ENCODE measurements at regions not wholly inside any gene's neighbourhood (a gene's known extent, or its start where the extent isn't known, plus 50 kb on each side); places are given as distances from the start of the nearest gene placed in this dataset.
A peak's percentile ranks its signal among the peaks of the same experiment; 100 is the strongest.

GRCh38 chr5:125551797-125552196, 805.4 kb upstream of the ZNF608 start:
- no peak for DNase-seq
- H3K4me1 Mint-ChIP-seq (ENCODE audit: low read depth, unreplicated experiment): peaks cover 49% of the 10 kb centered on the region
- TF ChIP-seq, protein P1, sequence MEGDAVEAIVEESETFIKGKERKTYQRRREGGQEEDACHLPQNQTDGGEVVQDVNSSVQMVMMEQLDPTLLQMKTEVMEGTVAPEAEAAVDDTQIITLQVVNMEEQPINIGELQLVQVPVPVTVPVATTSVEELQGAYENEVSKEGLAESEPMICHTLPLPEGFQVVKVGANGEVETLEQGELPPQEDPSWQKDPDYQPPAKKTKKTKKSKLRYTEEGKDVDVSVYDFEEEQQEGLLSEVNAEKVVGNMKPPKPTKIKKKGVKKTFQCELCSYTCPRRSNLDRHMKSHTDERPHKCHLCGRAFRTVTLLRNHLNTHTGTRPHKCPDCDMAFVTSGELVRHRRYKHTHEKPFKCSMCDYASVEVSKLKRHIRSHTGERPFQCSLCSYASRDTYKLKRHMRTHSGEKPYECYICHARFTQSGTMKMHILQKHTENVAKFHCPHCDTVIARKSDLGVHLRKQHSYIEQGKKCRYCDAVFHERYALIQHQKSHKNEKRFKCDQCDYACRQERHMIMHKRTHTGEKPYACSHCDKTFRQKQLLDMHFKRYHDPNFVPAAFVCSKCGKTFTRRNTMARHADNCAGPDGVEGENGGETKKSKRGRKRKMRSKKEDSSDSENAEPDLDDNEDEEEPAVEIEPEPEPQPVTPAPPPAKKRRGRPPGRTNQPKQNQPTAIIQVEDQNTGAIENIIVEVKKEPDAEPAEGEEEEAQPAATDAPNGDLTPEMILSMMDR (IDR thresholded peaks at IDR 0.05; ENCODE audit: partially characterized antibody, unreplicated experiment): no peak
- H3K9me3 Mint-ChIP-seq (ENCODE audit: unreplicated experiment): peaks cover 4% of the 10 kb centered on the region
- no peak overlapping the region for H3K4me3 Mint-ChIP-seq (ENCODE audit: unreplicated experiment)
- H3K27ac Mint-ChIP-seq (ENCODE audit: unreplicated experiment): no peak overlapping the region
- peaks cover 3% of the 10 kb centered on the region for H3K27me3 Mint-ChIP-seq (ENCODE audit: unreplicated experiment)
- H3K36me3 Mint-ChIP-seq (ENCODE audit: unreplicated experiment): no peaks in the 10 kb centered on the region

DNA sequence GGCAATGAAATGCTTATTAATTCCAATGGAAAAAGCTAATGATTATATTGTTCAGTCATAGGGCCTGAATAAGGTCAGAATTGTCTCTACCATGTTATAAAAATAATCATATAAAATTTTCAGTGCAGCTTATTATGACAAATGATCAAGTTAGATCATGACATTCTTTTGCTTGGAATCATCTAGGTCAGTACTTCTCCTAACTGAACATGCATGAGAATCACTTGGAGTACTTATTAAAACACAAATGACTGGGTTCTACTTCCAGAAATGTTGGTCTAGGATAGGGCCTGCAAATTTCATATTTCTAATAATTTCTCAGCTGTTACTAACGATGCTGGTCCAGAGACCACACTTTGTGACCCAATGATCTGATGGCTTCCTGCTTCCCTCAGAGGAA, 806.0 kb upstream of the ZNF608 start:
- no peak overlapping the region for H3K4me3 Mint-ChIP-seq (ENCODE audit: unreplicated experiment)
- no peak for DNase-seq
- H3K27me3 Mint-ChIP-seq (ENCODE audit: unreplicated experiment): peaks cover 3% of the 10 kb centered on the region
- H3K36me3 Mint-ChIP-seq (ENCODE audit: unreplicated experiment): no peaks in the 10 kb centered on the region
- TF ChIP-seq, protein P1 (IDR thresholded peaks at IDR 0.05; ENCODE audit: partially characterized antibody, unreplicated experiment): no peak
- H3K4me1 Mint-ChIP-seq (ENCODE audit: low read depth, unreplicated experiment): peaks cover 47% of the 10 kb centered on the region
- peaks cover 4% of the 10 kb centered on the region for H3K9me3 Mint-ChIP-seq (ENCODE audit: unreplicated experiment)
- no peak overlapping the region for H3K27ac Mint-ChIP-seq (ENCODE audit: unreplicated experiment)

- H3K4me3 Mint-ChIP-seq (ENCODE audit: unreplicated experiment): no peak overlapping the region
- H3K27me3 Mint-ChIP-seq (ENCODE audit: unreplicated experiment): peaks cover 3% of the 10 kb centered on the region
- H3K36me3 Mint-ChIP-seq (ENCODE audit: unreplicated experiment): no peaks in the 10 kb centered on the region
- DNase-seq: no peak
- H3K9me3 Mint-ChIP-seq (ENCODE audit: unreplicated experiment): peaks cover 2% of the 10 kb centered on the region
- peak overlapping the region; percentile 23 for H3K27ac Mint-ChIP-seq (ENCODE audit: unreplicated experiment)
- TF ChIP-seq, protein P1 (IDR thresholded peaks at IDR 0.05; ENCODE audit: partially characterized antibody, unreplicated experiment): no peak
- H3K4me1 Mint-ChIP-seq (ENCODE audit: low read depth, unreplicated experiment): peaks cover 35% of the 10 kb centered on the region
These were observed 807.9 kb upstream of the ZNF608 start for GRCh38 chr5:125554355-125554754.

- Mint-ChIP-seq H3K4me1 (ENCODE audit: low read depth, unreplicated experiment) (peaks cover 23% of the 10 kb centered on the region), H3K36me3 (ENCODE audit: unreplicated experiment) (no peaks in the 10 kb centered on the region), H3K27me3 (ENCODE audit: unreplicated experiment) (no peaks in the 10 kb centered on the region), H3K27ac (ENCODE audit: unreplicated experiment) (no peak overlapping the region), H3K9me3 (ENCODE audit: unreplicated experiment) (no peaks in the 10 kb centered on the region), H3K4me3 (ENCODE audit: unreplicated experiment) (no peak overlapping the region)
- TF ChIP-seq, protein P1 (IDR thresholded peaks at IDR 0.05; ENCODE audit: partially characterized antibody, unreplicated experiment): no peak
- peak; percentile 66 for DNase-seq
These were observed 809.2 kb upstream of the ZNF608 start for GRCh38 chr5:125555591-125555990.

- TF ChIP-seq, protein P1 (IDR thresholded peaks at IDR 0.05; ENCODE audit: partially characterized antibody, unreplicated experiment): no peak
- no peaks in the 10 kb centered on the region for H3K9me3 Mint-ChIP-seq (ENCODE audit: unreplicated experiment)
- no peak for DNase-seq
- peaks cover 19% of the 10 kb centered on the region for H3K4me1 Mint-ChIP-seq (ENCODE audit: low read depth, unreplicated experiment)
- no peaks in the 10 kb centered on the region for H3K36me3 Mint-ChIP-seq (ENCODE audit: unreplicated experiment)
- no peak overlapping the region for H3K27ac Mint-ChIP-seq (ENCODE audit: unreplicated experiment)
- H3K4me3 Mint-ChIP-seq (ENCODE audit: unreplicated experiment): no peak overlapping the region
- no peaks in the 10 kb centered on the region for H3K27me3 Mint-ChIP-seq (ENCODE audit: unreplicated experiment)
These were observed 811.6 kb upstream of the ZNF608 start for GRCh38 chr5:125558016-125558415.

Measured in glutamatergic neuron (in vitro differentiated cells).